ENCODE measurements at regions not wholly inside any gene's neighbourhood (a gene's known extent, or its start where the extent isn't known, plus 50 kb on each side); places are given as distances from the start of the nearest gene placed in this dataset.

DNA sequence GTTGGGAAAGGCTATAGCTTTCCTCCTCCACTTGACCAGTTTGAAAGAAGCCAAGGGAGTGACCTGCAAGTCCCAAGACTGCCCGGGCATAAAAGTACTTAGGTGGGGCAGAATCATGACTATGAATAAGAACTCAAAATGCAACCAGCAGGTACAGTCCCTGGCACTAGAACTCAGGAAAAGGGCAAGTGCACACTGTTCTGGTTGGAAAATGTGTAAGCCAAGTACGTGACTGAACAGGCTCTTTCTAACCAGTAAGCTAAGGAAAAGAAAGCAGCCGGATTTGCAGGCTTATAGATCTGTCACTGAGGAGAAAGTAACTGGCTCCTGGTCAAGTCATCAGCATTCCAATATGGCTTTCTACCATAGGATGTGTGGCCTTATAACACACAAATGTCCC is 101.2 kb upstream of the SLC4A7 start:
- TF ChIP-seq, protein P1, sequence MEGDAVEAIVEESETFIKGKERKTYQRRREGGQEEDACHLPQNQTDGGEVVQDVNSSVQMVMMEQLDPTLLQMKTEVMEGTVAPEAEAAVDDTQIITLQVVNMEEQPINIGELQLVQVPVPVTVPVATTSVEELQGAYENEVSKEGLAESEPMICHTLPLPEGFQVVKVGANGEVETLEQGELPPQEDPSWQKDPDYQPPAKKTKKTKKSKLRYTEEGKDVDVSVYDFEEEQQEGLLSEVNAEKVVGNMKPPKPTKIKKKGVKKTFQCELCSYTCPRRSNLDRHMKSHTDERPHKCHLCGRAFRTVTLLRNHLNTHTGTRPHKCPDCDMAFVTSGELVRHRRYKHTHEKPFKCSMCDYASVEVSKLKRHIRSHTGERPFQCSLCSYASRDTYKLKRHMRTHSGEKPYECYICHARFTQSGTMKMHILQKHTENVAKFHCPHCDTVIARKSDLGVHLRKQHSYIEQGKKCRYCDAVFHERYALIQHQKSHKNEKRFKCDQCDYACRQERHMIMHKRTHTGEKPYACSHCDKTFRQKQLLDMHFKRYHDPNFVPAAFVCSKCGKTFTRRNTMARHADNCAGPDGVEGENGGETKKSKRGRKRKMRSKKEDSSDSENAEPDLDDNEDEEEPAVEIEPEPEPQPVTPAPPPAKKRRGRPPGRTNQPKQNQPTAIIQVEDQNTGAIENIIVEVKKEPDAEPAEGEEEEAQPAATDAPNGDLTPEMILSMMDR (IDR thresholded peaks at IDR 0.05; ENCODE audit: borderline replicate concordance, control extremely low read depth, extremely low read depth, insufficient read depth, missing control alignments): no peak
- no peak for DNase-seq (ENCODE audit: low spot score)
- in situ Hi-C loops (cut with MboI; ENCODE audit: low sequenced_read_pairs, unreplicated experiment): no loop called here

DNA sequence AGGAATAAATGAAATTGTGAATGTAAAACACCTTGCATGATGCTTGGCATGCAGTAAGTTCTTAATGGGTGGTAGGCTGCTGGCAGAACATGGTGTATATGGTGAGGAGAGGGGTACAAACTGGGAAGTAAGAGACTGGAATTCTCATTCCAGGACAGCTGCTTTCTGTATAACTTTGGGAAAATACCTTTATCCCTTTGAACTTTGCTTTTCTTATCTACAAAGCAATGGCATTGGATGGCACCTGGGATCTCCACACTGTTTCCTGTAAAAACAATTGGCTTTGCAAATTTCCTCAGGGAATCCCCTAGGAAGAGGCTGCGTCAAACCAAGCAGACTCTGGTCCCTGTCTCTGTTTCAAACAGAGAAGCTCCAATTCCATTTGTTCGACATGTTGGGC is 100.7 kb upstream of the SLC4A7 start:
- DNase-seq (ENCODE audit: low spot score): no peak
- TF ChIP-seq, protein P1 (IDR thresholded peaks at IDR 0.05; ENCODE audit: borderline replicate concordance, control extremely low read depth, extremely low read depth, insufficient read depth, missing control alignments): no peak
- in situ Hi-C loops (cut with MboI; ENCODE audit: low sequenced_read_pairs, unreplicated experiment): no loop called here

DNA sequence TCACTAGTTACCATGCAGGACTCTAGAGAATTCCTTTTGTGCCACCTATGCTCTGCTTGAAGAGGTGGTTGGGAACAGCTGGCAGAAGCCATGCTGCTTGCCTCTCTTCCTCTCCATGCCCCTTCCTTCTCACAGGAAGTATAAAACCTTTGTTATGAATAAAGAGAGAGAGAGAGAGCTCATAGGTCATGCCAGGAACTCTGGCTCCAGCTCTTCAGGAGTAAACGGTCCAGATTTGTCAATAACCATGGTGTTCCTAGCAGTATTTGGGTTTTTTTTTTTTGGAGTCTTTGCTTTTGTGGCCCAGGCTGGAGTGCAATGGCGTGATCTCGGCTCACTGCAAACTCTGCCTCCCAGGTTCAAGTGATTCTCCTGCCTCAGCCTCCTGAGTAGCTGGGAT is 97.7 kb upstream of the SLC4A7 start:
- TF ChIP-seq, protein P1 (IDR thresholded peaks at IDR 0.05; ENCODE audit: borderline replicate concordance, control extremely low read depth, extremely low read depth, insufficient read depth, missing control alignments): no peak
- in situ Hi-C loops (cut with MboI; ENCODE audit: low sequenced_read_pairs, unreplicated experiment): no loop called here
- no peak for DNase-seq (ENCODE audit: low spot score)

DNA sequence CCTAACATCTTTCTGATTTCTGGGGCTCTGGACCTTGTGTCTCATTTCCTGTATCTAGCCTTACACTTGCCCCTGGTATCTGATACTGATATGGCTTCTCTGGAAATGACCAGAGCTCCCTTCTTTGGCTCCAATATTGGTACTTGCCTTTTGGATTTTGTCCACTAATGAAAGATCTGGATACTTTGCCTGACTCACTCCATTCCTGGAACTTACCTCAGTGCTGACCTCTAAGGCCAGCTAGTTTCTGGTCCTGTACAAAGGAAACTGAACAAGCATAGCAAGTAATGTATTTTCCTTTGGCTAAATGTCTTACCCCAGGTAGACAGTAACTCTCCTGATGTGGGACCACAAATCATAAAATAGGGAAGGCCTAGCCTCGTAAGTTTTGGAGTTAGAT is 93.8 kb upstream of the SLC4A7 start:
- no peak for DNase-seq (ENCODE audit: low spot score)
- TF ChIP-seq, protein P1 (IDR thresholded peaks at IDR 0.05; ENCODE audit: borderline replicate concordance, control extremely low read depth, extremely low read depth, insufficient read depth, missing control alignments): no peak
- in situ Hi-C loops (cut with MboI; ENCODE audit: low sequenced_read_pairs, unreplicated experiment): no loop called here

DNA sequence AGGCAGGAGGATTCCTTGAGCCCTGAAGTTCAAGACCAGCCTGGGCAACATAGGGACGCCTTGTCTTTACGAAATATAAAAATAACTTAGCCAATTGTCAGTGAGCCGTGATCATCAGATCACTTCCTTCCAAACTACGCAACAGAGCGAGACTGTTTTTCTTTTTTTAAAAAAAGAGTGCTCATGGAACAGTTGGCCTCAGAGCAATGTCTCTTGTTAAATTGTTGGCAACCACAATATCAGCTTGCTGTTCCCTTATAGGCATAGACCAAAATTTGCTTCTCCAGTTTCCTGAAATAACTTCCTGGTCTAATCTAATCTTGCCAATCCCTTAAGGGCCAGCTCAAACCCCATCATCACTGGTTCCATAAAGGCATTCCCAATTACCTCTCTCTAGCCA is 93.3 kb upstream of the SLC4A7 start:
- no peak for DNase-seq (ENCODE audit: low spot score)
- in situ Hi-C loops (cut with MboI; ENCODE audit: low sequenced_read_pairs, unreplicated experiment): no loop called here
- TF ChIP-seq, protein P1 (IDR thresholded peaks at IDR 0.05; ENCODE audit: borderline replicate concordance, control extremely low read depth, extremely low read depth, insufficient read depth, missing control alignments): no peak

DNA sequence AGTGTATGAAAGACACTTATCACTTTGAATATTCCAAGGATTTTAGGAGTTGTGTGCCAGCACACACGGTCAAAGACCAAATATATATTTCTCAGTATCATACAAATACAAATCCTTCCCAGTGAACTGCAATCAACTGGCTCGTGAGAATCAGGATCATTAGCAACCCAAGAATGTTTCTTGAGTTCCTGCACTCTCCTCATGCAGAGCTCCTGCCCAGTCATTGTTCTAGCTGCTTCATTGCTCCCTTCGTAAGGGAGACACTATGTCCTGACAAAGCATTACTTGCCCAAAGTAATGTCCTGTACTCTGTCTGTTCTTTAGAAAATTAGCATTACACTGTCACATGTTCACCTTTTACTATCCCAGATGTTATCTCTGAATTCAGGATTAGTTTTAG is 92.0 kb upstream of the SLC4A7 start:
- TF ChIP-seq, protein P1 (IDR thresholded peaks at IDR 0.05; ENCODE audit: borderline replicate concordance, control extremely low read depth, extremely low read depth, insufficient read depth, missing control alignments): no peak
- in situ Hi-C loops (cut with MboI; ENCODE audit: low sequenced_read_pairs, unreplicated experiment): no loop called here
- DNase-seq (ENCODE audit: low spot score): no peak

DNA sequence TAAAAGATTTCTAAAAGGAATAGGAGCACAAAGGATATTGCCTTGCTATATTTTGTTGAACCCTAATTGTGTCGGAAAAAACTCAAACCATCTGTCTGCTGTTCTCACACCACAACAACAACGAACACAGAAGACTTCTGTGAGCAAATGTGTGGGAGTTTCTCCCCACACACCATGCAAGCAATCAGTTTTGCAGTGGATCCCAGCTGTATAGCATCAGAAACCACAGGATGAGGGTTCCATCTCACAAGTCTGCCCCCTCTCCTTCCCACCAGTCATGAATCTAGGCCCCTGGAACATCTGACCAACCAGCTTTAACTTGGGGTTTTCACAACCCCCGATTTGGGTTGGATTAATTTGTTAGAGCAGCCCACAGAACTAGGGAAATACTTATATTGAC is 91.3 kb upstream of the SLC4A7 start:
- TF ChIP-seq, protein P1 (IDR thresholded peaks at IDR 0.05; ENCODE audit: borderline replicate concordance, control extremely low read depth, extremely low read depth, insufficient read depth, missing control alignments): no peak
- in situ Hi-C loops (cut with MboI; ENCODE audit: low sequenced_read_pairs, unreplicated experiment): no loop called here
- DNase-seq (ENCODE audit: low spot score): no peak
